GM21786 (cell line): ENCODE measurements at regions not wholly inside any gene's neighbourhood (a gene's known extent, or its start where the extent isn't known, plus 50 kb on each side); places are given as distances from the start of the nearest gene placed in this dataset.

Experiments used
- ATAC-seq: cut with Tn5 transposase; IDR thresholded peaks from one replicate; pipeline ENCODE4 v1.9.1; 2021; ENCODE audit not compliant: unreplicated experiment

- no peak for ATAC-seq
Measured at GRCh38 chr22:47380692-47381091, 618.2 kb downstream of the TBC1D22A start.

- no peak for ATAC-seq
Measured at GRCh38 chr22:47379037-47379436, 616.6 kb downstream of the TBC1D22A start.

- ATAC-seq, result no peak
Measured at GRCh38 chr22:47377926-47378560, 615.6 kb downstream of the TBC1D22A start.

- no peak for ATAC-seq
Measured at GRCh38 chr22:47376901-47377505, 614.6 kb downstream of the TBC1D22A start.

- ATAC-seq, result no peak
Measured at GRCh38 chr22:47376322-47376700, 613.9 kb downstream of the TBC1D22A start.

- no peak for ATAC-seq
Measured at GRCh38 chr22:47375621-47376321, 613.3 kb downstream of the TBC1D22A start.

- ATAC-seq, result no peak
Measured at GRCh38 chr22:47374901-47375575, 612.6 kb downstream of the TBC1D22A start.

- no peak for ATAC-seq
Measured at GRCh38 chr22:47374273-47374771, 611.9 kb downstream of the TBC1D22A start.

- no peak for ATAC-seq
Measured at GRCh38 chr22:47373648-47374272, 611.3 kb downstream of the TBC1D22A start.

GRCh38 chr22:47372596-47373385, 610.3 kb downstream of the TBC1D22A start:
- no peak for ATAC-seq

GRCh38 chr22:47372111-47372581, 609.7 kb downstream of the TBC1D22A start:
- no peak for ATAC-seq

- ATAC-seq, result no peak
Measured at GRCh38 chr22:47371263-47372090, 609.0 kb downstream of the TBC1D22A start.

- no peak for ATAC-seq
Measured at GRCh38 chr22:47370448-47371262, 608.2 kb downstream of the TBC1D22A start.

GRCh38 chr22:47369431-47370015, 607.1 kb downstream of the TBC1D22A start:
- ATAC-seq, result no peak

- ATAC-seq, result no peak
Measured at GRCh38 chr22:47369020-47369419, 606.6 kb downstream of the TBC1D22A start.

GRCh38 chr22:47367993-47368945, 605.8 kb downstream of the TBC1D22A start:
- no peak for ATAC-seq

- ATAC-seq, result no peak
Measured at GRCh38 chr22:47367107-47367690, 604.7 kb downstream of the TBC1D22A start.
